Fibroblast of upper back skin (primary cell): ENCODE measurements at regions not wholly inside any gene's neighbourhood (a gene's known extent, or its start where the extent isn't known, plus 50 kb on each side); places are given as distances from the start of the nearest gene placed in this dataset.

Source experiments
- DNase-seq: peaks from one replicate; pipeline ENCODE4 v3.0.0-alpha.2; 2013

DNA sequence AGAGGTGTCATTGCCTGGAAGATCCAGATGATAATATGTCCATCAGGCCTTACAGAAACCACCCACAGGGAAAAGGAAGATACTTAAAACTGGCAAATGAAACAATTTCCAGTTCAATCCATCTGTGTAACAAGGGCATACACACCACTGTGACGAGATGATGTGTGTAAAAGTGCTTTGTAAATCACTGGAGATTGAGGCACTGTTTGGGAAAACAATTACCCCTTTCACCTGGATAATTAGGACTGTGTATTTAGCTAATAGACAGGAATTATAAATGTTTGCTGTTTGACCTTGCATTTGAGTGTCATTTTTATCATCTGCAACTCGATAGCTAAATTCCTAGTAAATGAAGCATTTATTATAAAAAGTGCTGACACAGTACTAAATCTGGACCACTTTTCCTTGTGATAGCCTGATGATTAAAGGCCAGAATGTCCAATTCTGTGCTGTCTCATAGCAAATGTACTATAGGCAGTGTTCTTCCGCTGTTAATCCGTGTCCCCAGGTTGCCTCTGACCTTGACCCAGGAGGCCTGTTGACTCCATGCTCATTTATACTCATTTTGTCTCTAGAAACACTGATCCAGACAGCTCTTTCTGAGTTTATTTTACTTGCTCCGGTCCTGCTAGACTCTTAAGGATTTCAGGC, 105.8 kb downstream of the LACC1 start:
- no peak for DNase-seq

GRCh38 chr13:43986421-43986981, 106.8 kb downstream of the LACC1 start:
- DNase-seq: no peak

DNA sequence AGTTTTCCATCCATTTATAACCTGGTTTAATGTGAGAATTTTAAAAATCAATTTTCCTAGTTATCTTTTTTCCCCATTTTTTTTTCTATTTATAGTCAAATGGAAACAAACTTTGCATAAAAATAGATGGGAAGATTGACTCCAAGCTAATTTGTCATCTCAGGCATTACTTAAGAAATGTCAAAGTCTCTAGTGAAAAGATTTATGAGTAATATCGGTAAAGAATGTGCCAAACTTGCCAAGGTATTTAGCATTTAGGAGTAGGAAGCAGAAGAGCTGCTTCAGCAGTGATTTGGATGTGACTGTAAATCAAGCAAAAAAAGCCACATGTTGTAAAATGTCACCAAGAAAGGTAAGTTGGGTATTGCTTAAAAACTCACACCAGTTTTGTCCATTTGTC, 108.6 kb downstream of the LACC1 start:
- peak; percentile 58 for DNase-seq

DNA sequence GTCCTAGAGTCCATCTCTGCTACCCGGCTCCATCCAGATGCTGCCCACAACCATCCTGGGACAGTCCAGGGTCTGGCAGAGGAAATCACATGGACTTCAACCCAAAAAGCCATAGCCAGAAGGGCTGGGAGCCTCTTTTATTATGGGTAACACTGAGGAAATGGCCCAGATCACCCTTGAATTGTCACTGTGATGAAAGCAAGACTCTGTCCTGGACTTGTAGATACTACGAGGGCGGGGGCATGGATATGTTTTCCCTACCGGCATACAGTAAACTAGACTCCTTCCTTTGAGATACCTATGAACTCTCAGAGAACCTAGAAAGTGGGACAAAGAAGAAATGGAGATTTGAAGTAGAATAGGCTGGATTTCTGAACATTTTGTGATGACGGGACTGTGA, 110.3 kb downstream of the LACC1 start:
- DNase-seq: no peak

DNA sequence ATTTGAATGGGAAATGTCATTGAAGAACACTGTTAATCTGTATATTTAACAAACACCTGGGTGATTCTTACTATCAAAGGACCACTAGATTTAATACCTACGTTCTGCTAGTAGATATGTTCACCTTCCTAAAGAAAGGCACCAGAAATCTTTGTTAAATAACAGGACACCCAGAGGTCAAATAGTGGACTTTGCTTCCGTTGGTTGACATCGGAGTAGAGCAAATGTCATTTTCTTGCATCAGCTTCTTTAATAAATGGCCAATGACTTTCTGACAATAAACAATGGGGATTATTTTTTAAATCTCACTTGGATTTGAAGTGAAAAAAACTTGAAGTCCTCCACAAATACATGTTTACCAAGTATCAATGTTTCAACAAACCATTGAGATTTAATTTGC, 111.1 kb downstream of the LACC1 start:
- no peak for DNase-seq

- no peak for DNase-seq
Observed at GRCh38 chr13:43991773-43992201, 112.1 kb downstream of the LACC1 start.

DNA sequence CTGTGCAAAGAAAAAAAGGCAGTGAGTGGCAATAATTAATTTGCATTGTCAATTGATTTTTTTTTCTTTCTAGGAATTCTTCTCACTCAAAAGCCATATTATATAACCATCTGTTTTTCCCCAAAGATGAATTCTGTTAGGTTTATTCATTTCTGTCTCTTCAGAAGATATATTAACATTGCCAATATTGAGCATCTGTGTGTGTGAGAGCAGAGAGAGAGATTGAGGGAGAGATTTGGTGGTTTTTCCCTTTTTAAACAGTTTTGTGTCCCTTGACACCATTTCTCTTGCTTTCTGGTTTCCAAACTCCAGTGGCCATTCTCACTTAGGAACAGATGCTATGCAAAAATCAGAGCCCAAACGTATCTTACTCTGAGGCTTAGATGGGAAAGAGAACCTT, 112.5 kb downstream of the LACC1 start:
- DNase-seq: no peak

GRCh38 chr13:43994999-43995859, 115.5 kb downstream of the LACC1 start:
- no peak for DNase-seq

DNA sequence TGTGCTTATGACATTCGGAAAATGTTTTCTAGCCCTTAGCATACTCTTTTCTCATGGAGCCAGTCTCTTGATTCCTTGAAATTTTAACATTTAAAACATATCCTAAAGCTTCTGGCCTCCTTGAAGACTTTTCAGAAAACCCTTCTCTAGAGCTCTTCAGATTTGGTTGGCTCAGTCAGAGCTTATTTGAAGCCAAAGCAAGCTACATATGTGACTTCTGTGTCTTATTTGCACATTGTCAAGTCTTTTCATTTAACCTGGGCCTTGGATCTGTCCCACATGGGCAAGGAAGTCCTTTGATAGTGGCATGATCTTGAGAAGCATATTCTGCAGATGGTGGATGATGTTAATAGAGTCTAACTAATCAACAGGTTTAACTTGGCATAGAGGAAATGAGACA, 116.5 kb downstream of the LACC1 start:
- DNase-seq: no peak

DNA sequence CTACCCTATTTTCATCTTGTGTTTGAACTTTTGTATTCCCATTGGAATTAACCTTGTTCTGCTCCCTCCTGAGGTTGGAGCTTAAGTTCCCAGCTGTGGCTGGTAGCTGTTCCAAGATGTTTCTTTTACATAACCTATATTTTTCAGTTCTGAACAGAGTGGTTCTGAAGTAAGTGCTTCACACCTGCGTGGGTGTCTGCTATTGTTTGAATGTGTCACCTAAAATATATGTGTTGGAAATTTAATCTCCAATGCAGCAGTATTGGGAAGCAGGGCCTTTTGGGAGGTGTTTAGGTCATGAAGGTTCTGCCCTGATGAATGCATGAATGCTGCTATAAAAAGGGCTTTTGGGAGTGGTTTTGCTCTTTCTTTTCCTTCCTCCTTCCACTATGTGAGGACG, 123.8 kb downstream of the LACC1 start:
- no peak for DNase-seq

GRCh38 chr13:44004878-44005277, 125.2 kb downstream of the LACC1 start:
- DNase-seq: peak; percentile 58

DNA sequence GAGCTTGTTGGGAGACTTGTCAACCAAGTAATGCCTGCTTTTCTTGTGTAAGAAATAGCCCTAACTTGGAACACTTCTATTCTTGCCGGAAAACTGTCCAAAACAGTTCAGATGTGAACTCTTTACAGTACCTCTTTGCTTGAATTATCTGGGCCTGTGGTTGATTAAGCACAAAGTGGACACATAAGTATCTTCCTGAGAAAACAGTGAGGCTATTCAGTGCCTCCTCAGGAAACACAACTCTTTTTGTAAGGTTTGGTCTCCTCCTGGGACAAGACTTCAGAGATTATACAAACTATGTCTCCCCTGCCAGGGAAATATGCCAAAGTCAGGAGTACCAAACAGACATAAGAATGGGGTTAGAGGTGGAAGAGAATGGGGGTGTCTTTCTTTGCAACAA, 127.7 kb downstream of the LACC1 start:
- DNase-seq: no peak

- DNase-seq: no peak
Observed at GRCh38 chr13:44011036-44011435, 131.3 kb downstream of the LACC1 start.

DNA sequence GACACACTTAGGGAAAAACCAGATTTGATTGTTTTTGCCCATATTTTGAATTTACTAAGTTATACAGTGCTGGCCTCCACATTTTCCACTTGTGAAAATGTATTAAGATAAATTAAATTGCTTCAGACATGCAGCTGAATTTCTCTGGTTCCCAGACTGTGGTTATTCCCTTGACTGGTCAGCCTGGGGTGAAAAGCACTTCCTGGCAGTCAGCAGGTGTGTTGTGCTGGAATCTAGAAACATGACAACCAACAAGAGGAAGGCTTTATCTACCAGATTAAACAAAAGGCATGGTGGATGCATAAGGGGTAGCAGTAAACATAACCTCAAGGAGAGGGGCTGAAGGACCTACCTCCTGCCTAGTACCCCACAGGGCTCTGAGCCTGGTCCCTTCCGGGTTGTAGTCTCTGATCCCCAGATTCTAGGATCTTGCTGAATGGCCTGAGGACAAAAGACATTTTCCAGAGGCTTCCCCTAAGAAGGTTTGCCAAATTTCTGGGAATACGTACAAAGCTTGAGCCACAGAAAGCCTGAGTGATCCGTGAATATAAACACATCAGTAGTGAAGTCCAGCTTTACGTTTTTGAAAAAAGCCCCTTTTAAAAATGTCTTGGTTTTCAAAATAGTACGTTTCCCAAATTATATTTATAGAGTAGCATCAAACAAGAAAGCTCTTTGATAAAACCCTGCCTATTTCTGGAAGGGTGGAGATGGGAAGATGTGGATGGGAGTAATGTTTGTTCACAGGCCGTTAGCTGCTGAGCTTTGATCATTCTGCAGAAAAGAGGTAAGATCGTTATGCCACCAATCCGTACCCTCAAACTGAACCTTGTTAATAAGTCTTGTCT, 133.4 kb downstream of the LACC1 start:
- no peak for DNase-seq

GRCh38 chr13:44013758-44014291, 134.1 kb downstream of the LACC1 start:
- DNase-seq: peak; percentile 63

- no peak for DNase-seq
Observed at GRCh38 chr13:44014501-44014900, 134.8 kb downstream of the LACC1 start.

- no peak for DNase-seq
Observed at GRCh38 chr13:44015118-44015517, 135.4 kb downstream of the LACC1 start.

- no peak for DNase-seq
Observed at GRCh38 chr13:44015811-44016210, 136.1 kb downstream of the LACC1 start.

DNA sequence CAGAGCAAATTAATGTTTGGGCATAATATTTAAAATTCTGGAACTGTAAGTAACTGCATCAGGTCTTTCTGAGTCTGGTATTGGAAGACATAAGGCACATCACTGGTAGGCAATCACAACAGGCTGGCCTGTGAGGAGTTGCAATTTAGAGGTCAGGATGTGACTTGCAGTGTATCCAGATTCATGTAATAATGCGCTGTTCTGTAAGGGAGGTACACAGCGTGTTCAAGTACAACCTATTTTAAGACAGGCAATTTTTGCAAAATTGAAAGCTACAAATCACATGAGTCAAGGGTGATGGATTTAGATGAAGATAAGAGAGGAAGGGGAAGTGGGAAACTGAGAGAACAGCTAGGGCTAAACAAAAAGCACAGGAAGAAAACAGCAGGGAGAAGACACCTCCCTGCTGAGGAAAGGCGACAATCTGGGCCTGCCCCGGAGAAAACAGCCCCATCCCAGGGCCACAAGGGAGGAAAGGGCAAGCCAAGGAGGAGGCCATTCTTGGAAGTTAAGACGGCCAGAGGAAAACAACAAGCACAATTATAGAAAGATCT, 138.1 kb downstream of the LACC1 start:
- no peak for DNase-seq

DNA sequence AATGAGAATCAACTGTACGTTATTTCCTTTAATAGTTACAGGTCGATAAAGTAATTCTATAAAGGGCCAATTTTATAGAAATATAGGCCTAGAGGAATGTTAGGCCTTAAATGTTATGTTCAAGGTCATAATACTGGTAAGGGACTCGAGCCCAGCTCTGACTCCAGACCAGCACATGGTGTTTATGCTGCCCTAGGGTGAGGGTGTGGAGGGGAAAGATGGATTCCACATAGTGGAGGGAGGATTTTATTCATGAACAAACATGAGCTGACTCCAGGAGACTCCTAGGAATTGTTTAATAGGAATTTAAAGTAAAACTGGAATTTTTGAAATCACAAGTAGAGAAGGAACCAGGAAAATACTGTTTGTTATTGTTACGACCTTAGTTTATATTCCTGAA, 139.9 kb downstream of the LACC1 start:
- no peak for DNase-seq

DNA sequence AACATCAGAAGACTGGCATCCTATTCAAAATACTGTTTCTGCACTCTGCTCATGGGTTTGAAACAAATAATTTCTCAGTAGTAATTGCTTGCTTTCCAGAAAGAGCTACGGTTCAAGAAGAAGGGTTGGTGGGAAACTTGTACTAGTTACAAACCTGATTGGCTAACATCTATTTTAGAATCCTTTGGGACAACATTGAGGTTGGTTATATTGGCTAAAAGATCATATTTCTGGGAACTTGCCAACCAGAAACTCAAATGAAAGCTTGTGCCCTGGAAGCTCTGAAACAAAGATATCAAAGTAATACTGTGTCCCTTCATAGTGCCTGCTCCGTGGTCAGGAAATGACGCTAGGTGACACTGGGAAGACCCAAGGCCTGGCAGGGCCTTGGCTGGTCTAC, 141.7 kb downstream of the LACC1 start:
- DNase-seq: no peak

GRCh38 chr13:44022196-44022595, 142.5 kb downstream of the LACC1 start:
- DNase-seq: no peak
